Muscle layer of duodenum (tissue), 2 donors: ENCODE measurements at regions not wholly inside any gene's neighbourhood (a gene's known extent, or its start where the extent isn't known, plus 50 kb on each side); places are given as distances from the start of the nearest gene placed in this dataset.

Experiments
- H3K27ac ChIP-seq: one replicate; pipeline ENCODE4 v1.7.0; 2013; ENCODE audit warnings: mild to moderate bottlenecking, low read length
- H3K27me3 ChIP-seq: one replicate; pipeline ENCODE4 v1.7.0; 2013; ENCODE audit warnings: low read depth, mild to moderate bottlenecking, control low read depth, low read length
- H3K36me3 ChIP-seq, 2 donors: one replicate each; pipeline ENCODE4 v1.7.0; 2013; ENCODE audit warnings: low read length in 2 of 2, control low read depth in 1 of 2, mild to moderate bottlenecking in 1 of 2; ENCODE audit not compliant: insufficient read depth in 2 of 2, control insufficient read depth in 1 of 2
- H3K4me1 ChIP-seq, 2 donors: one replicate each; pipeline ENCODE4 v1.7.0; 2013; ENCODE audit warnings: low read length in 2 of 2, mild to moderate bottlenecking in 2 of 2, control low read depth in 1 of 2, moderate library complexity in 1 of 2; ENCODE audit not compliant: insufficient read depth in 2 of 2, control insufficient read depth in 1 of 2
- H3K4me3 ChIP-seq, 2 donors: one replicate each; pipeline ENCODE4 v1.7.0; 2013; ENCODE audit warnings: low read length in 2 of 2, low read depth in 1 of 2, mild to moderate bottlenecking in 1 of 2
- H3K9me3 ChIP-seq, 2 donors: one replicate each; pipeline ENCODE4 v1.7.0; 2013; ENCODE audit warnings: low read length in 2 of 2, control low read depth in 1 of 2, mild to moderate bottlenecking in 1 of 2; ENCODE audit not compliant: control insufficient read depth in 1 of 2
- donor health status: healthy.

DNA sequence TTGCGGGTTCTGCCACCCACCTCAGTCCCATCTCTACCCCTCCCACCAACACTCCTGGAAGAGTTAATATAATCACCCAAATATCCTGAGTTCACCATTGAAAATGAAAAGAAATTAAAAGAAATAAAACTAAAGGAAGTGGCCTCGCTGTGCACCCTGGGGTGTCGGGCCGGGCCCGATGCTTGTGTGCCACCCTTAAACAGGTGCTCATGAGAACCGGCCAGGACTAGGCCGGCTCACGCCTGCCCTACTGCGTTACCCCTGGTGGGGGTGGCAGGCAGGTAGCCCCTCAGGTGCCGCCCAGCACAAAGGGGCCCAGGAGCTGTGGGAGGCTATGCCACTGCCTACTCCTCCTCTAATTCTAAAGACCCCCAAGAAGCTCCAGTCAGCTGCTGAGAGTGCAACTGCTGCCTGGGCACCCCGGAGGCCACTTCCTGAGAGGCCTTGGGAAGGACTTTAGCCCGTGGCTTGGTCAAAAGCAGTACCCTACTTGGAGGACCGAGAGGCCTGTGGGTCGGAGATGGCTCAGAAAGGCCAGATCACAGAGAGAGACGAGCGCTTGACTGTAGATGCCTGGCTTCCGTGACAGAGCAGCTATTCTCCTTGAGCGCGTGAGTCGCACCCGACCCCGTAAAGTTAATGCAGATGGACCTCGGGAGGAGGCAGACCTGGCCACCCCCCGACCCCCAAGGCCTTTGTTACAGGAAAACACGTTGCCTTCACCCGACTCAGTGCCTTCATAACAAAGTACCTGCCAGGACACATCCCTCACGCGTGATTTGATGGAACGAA is 51.0 kb upstream of the PPP2R2D start:
- H3K9me3 ChIP-seq = no peaks in the 10 kb centered on the region
- H3K4me1 ChIP-seq = no peaks in the 10 kb centered on the region
- H3K27me3 ChIP-seq = no peaks in the 10 kb centered on the region
- no peak overlapping the region for H3K27ac ChIP-seq
- H3K4me3 ChIP-seq = no peak overlapping the region
- H3K36me3 ChIP-seq = no peaks in the 10 kb centered on the region

- H3K9me3 ChIP-seq = no peaks in the 10 kb centered on the region
- no peak overlapping the region for H3K27ac ChIP-seq
- no peaks in the 10 kb centered on the region for H3K27me3 ChIP-seq
These were observed 50.4 kb upstream of the PPP2R2D start for GRCh38 chr10:131850383-131850870.

More at GRCh38 chr10:131850383-131850870, 50.4 kb upstream of the PPP2R2D start:
- Histone ChIP-seq H3K4me3 (no peak overlapping the region), H3K4me1 (no peaks in the 10 kb centered on the region), H3K36me3 (no peaks in the 10 kb centered on the region)
